ENCODE measurements at regions not wholly inside any gene's neighbourhood (a gene's known extent, or its start where the extent isn't known, plus 50 kb on each side); places are given as distances from the start of the nearest gene placed in this dataset.
A peak's percentile ranks its signal among the peaks of the same experiment; 100 is the strongest.
"Not testable (repeated sequence)": the region's sequence is repeated elsewhere in the genome, so short reads cannot be mapped to it uniquely, and the experiment has no call there.

DNA sequence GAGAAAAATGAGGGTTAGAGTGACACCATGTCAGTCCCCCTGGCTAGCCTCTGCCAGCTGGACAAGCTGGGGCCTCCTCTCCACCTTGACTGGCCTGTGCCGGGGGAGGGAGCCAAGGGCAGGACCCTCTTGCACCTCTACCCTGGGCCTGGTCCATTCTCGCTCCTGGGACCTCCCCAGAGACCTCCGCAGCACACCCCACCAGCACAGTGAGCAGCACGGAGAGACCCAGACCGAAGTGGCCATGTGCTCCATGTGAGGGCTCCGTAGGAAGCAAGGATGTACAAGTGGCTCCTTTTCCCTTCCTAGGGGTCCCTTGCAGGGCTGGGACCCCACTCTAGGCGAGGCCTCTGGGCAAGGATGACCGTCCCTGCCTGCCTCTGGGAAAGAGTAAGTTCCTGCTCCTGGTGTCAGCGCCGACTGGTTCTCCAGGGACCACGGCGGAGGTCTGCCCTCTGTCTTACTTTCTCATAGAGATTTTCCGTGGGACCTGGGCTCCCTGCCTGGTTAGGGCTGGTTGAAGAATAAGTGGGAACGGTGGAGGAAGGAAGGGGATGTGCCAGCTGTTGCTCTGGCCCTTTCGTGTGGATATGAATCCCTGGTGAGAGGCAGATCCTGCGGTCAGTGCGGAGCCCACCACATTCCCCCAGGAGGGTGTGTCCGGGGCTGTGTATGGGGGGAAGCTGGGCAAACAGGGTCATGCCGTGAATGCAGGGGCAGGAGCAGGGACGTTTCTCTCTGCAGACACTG lies 124.2 kb downstream of the METRNL start:
- H3K4me3 Mint-ChIP-seq: no peak overlapping the region
- no peaks in the 10 kb centered on the region for H3K9me3 Mint-ChIP-seq
- no peaks in the 10 kb centered on the region for H3K27me3 Mint-ChIP-seq
- H3K27ac Mint-ChIP-seq: peak overlapping the region in 1 of 2 donors; percentile 62
- peaks cover 29% of the 10 kb centered on the region for H3K36me3 Mint-ChIP-seq (ENCODE audit: insufficient read depth)
- no peak for ATAC-seq (replicated peaks)
- H3K4me1 Mint-ChIP-seq (ENCODE audit: low read depth in 2 of 2): peaks cover 42 to 55% of the 10 kb centered on the region in 2 donors
- peak in 1 of 3 experiments; percentile 0 for DNase-seq

DNA sequence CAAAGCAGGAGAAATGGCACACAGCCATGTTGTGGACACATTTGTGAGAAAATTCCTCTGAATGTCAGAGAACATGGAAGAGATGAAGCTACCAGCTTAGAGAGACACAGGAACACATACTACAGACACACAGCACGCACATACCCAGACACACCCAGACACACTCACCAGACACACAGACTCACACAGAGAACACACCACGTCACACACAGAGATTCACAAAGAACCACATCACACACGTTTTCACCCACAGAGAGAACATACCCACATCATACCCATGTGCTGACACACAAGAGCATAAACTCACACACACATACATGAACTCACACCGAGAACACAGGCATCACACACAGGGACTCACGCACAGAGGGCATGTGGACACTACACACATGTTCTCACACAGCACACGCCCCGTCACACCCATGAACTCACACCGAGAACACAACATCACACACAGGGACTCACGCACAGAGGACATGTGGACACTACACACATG lies 124.9 kb downstream of the METRNL start:
- DNase-seq (peak in 1 of 3 experiments; percentile 0), ATAC-seq (replicated peaks) (no peak)
- Mint-ChIP-seq H3K4me1 (ENCODE audit: low read depth in 2 of 2) (peaks cover 37 to 50% of the 10 kb centered on the region in 2 donors), H3K4me3 (no peak overlapping the region), H3K27me3 (no peaks in the 10 kb centered on the region), H3K36me3 (ENCODE audit: insufficient read depth) (peaks cover 26% of the 10 kb centered on the region), H3K27ac (peak overlapping the region in 1 of 2 donors; percentile 5), H3K9me3 (no peaks in the 10 kb centered on the region)

DNA sequence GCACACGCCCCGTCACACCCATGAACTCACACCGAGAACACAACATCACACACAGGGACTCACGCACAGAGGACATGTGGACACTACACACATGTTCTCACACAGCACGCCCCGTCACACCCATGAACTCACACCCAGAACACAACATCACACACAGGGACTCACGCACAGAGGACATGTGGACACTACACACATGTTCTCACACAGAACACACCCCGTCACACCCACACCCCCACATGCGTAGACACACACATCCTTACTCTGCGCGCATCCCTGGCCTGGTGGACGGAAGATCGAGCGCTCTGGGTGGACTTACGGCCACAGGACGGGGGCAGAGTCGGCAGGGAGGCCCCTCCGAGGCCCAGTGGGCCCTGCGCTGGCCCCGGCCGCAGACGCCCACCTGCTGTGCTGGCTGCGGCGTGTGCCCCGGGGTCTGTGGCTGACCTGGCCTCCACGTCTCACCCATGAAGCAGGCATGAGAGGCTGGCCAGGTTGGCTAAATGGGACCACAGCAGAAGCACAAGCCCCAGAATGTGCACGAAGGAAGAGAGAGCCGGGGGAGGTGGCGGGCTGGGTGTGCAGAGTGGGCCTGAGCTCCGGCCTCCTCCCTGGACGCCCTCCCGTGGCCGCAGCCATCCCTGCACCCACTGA lies 125.5 kb downstream of the METRNL start:
- H3K9me3 Mint-ChIP-seq; DNase-seq; H3K27me3 Mint-ChIP-seq; H3K4me3 Mint-ChIP-seq; ATAC-seq (replicated peaks): not testable (repeated sequence)
- Mint-ChIP-seq H3K27ac (peak overlapping the region in 1 of 2 donors; percentile 5), H3K4me1 (ENCODE audit: low read depth in 2 of 2) (peaks cover 31 to 44% of the 10 kb centered on the region in 2 donors), H3K36me3 (ENCODE audit: insufficient read depth) (peaks cover 21% of the 10 kb centered on the region)

DNA sequence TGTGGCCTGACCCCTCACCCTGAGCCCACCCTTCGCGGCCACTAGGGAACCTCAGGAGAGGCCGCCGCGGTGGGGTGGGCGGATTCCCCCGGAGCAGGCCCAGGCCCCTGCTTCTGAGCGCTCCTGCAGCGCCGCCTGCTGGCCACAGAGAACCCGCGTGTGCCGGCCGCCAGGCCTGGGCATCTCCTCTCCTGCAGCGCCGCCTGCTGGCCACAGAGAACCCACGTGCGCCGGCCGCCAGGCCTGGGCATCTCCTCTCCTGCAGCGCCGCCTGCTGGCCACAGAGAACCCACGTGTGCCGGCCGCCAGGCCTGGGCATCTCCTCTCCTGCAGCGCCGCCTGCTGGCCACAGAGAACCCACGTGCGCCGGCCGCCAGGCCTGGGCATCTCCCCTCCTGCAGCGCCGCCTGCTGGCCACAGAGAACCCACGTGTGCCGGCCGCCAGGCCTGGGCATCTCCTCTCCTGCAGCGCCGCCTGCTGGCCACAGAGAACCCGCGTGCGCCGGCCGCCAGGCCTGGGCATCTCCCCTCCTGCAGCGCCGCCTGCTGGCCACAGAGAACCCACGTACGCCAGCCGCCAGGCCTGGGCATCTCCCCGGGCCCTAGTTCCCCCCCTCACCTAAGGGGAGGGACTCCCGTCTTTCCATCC lies 126.1 kb downstream of the METRNL start:
- Mint-ChIP-seq H3K36me3 (ENCODE audit: insufficient read depth) (peaks cover 15% of the 10 kb centered on the region), H3K4me1 (ENCODE audit: low read depth in 2 of 2) (peaks cover 25 to 38% of the 10 kb centered on the region in 2 donors), H3K4me3 (peak overlapping the region in 1 of 2 donors; percentile 19), H3K27ac (peak overlapping the region; percentile 63 to 89)
- ATAC-seq (replicated peaks); H3K27me3 Mint-ChIP-seq; H3K9me3 Mint-ChIP-seq: not testable (repeated sequence)
- peak; percentile 74 to 81 (median 79) for DNase-seq

DNA sequence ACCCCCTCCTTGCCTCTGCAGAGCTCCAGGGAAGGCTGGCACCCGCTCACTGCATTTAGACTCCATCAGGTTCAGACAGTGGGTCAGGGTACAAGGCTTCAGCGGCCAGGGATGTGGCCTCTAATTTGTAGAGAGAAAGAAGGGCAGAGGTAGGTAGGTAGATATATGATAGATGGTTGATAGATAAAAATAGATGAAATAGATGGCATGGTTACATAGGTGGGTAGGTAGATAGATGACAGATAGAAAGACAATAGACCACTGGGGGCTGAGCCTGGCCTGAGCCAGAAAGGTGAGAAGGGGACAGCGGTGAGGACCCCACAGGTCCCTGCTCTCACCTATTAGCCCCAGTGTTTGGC lies 126.6 kb downstream of the METRNL start:
- Mint-ChIP-seq H3K4me1 (ENCODE audit: low read depth in 2 of 2) (peaks cover 20 to 33% of the 10 kb centered on the region in 2 donors), H3K4me3 (peak overlapping the region in 1 of 2 donors; percentile 19), H3K36me3 (ENCODE audit: insufficient read depth) (peaks cover 13% of the 10 kb centered on the region), H3K27ac (peak overlapping the region; percentile 63 to 89)
- not testable (repeated sequence) for H3K27me3 Mint-ChIP-seq; H3K9me3 Mint-ChIP-seq; ATAC-seq (replicated peaks); DNase-seq

DNA sequence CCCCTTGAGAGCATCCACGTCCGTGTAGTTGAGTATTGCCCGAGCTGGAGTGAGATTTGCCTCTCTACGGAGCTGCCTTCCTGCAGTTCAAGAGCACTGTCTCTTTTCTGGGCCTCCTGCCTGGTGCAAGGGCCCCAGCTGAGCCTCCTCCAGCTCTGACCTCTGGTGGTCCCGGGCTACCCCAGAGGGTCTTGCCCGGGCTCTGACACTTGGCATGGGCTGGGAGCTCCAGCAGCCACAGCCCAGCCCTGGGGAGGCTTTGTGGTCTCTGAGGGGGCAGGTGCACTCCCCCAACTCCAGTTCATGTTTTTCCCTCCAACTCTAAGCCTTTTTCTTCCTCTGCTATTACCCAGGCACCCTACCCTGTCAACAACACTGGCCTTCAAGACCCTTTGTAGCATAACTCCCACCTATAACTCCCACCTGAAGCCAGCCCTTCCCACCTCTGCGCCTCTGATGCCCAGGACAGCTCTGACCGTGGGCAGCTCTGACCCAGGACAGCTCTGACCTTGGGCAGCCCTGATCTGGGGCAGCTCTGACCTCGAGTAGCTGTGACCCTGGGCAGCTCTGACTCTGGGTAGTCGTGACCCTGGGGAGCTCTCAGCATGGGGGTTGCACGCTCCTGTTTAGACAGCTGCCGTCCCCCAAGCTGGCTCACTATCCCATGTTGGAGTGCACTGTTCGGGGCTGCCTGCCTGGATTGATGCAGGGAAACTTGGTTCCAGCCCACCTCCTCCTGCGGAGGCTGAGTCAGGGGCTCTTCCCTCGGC lies 127.6 kb downstream of the METRNL start:
- Mint-ChIP-seq H3K36me3 (ENCODE audit: insufficient read depth) (peaks cover 13% of the 10 kb centered on the region), H3K27ac (peak overlapping the region in 1 of 2 donors; percentile 65), H3K4me3 (peak overlapping the region in 1 of 2 donors; percentile 18), H3K4me1 (ENCODE audit: low read depth in 2 of 2) (peaks cover 12 to 24% of the 10 kb centered on the region in 2 donors)
- DNase-seq: peak in 2 of 3 experiments; percentile 0
- not testable (repeated sequence) for H3K27me3 Mint-ChIP-seq; H3K9me3 Mint-ChIP-seq; ATAC-seq (replicated peaks)

DNA sequence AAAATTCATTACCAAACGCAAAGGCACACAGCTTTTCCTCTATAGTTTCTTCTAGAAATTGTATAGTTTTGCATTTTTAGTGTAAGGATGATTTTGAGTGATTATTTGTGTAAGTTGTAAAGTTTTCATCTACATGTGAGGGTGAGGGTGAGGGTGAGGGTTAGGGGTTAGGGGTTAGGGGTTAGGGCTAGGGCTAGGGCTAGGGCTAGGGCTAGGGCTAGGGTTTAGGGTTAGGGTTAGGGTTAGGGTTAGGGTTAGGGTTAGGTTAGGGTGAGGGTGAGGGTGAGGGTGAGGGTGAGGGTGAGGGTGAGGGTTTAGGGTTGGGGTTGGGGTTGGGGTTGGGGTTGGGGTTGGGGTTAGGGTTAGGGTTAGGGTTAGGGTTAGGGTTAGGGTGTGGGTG lies 167.6 kb downstream of the METRNL start:
- H3K27me3 Mint-ChIP-seq; ATAC-seq (replicated peaks); H3K9me3 Mint-ChIP-seq; H3K4me1 Mint-ChIP-seq (ENCODE audit: low read depth in 2 of 2); H3K27ac Mint-ChIP-seq; H3K36me3 Mint-ChIP-seq (ENCODE audit: insufficient read depth); H3K4me3 Mint-ChIP-seq: not testable (repeated sequence)
- peak in 1 of 3 experiments; percentile 10 for DNase-seq

Measured in effector memory CD8-positive, alpha-beta T cell (primary cell).